GM12872 (cell line): ENCODE measurements at regions not wholly inside any gene's neighbourhood (a gene's known extent, or its start where the extent isn't known, plus 50 kb on each side); places are given as distances from the start of the nearest gene placed in this dataset.

Experiments used
- TF ChIP-seq, protein P1 (sequence below): IDR thresholded peaks from 3 replicates; pipeline ENCODE4 v1.5.1; 2011; ENCODE audit warnings: low read depth, mild to moderate bottlenecking, low read length, moderate library complexity; ENCODE audit not compliant: insufficient read depth

DNA sequence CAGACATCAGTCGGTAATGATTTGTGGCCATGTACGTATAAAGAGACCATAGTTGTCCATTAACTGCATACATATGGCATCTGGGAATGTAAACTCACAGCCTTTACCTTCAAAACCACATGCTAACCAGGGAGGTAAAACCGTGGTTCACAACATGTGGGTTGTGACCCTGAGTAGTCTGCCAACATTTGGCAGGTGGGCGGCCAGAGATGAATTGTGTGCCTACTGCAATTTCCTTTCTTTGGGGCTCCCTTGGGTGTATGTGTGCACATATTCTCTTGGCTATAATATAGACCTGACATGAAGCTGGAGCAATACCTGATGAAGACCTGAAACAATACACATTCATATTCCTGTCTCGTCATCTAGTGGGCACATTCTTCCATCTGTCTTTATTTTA is 396.0 kb downstream of the MLLT3 start:
- TF ChIP-seq, protein P1, sequence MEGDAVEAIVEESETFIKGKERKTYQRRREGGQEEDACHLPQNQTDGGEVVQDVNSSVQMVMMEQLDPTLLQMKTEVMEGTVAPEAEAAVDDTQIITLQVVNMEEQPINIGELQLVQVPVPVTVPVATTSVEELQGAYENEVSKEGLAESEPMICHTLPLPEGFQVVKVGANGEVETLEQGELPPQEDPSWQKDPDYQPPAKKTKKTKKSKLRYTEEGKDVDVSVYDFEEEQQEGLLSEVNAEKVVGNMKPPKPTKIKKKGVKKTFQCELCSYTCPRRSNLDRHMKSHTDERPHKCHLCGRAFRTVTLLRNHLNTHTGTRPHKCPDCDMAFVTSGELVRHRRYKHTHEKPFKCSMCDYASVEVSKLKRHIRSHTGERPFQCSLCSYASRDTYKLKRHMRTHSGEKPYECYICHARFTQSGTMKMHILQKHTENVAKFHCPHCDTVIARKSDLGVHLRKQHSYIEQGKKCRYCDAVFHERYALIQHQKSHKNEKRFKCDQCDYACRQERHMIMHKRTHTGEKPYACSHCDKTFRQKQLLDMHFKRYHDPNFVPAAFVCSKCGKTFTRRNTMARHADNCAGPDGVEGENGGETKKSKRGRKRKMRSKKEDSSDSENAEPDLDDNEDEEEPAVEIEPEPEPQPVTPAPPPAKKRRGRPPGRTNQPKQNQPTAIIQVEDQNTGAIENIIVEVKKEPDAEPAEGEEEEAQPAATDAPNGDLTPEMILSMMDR: no peak

DNA sequence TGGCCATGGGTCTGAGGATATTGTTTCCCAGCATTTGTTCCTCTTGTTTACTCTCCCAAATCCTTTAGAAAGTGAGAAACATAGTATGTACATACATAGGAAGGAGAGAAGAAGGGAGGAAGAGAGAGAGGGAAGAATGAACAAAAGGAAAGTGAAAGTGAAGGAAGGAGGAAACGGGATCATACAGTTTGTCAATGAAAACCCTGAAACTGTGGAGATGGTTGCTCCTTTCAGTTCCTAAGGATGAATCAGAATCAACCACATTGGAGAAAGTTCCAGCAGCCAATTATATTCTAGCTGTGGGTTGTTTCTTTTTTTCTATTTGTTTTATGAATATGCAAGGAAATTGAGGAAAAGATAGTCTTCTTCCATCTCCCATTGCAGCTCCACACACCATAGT is 396.5 kb downstream of the MLLT3 start:
- TF ChIP-seq, protein P1: no peak

DNA sequence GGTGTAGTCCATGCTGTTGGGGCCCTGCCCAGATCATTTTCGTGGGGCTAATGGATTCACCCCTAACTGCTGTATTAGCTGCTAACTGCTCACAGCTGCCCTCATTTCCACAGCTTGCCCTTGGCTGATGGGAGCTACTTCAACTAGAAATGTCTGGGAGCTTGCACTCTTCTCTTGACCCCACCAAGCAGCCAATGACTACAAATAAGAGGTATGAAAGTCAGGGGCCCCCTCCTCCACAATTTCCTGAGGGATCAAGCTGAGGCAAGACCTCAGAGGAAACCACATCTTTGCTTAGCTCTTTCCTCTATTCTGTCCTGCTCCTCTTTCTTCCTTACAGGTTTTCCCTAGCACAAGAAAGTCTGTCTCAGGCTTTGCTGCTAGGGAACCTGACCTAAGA is 397.5 kb downstream of the MLLT3 start:
- TF ChIP-seq, protein P1: no peak

DNA sequence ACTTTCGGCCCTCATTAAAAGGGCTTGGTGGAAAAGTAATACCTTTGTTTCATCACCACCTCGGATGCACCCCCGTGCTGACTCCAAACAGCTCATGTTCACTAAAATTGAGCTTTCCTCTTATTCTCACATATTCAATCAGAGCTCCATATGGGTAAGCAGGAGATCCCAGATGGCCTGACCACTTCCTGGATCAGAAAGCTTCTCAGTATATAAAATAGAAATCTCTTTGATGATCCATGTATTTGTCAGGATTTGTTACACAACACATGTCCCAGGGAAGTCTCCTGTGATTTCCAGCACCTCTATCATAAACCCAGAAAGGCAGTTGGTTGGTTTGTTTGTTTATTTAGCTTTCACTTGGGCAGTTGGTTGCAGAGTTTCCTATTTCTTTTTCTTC is 402.0 kb downstream of the MLLT3 start:
- TF ChIP-seq, protein P1: no peak

DNA sequence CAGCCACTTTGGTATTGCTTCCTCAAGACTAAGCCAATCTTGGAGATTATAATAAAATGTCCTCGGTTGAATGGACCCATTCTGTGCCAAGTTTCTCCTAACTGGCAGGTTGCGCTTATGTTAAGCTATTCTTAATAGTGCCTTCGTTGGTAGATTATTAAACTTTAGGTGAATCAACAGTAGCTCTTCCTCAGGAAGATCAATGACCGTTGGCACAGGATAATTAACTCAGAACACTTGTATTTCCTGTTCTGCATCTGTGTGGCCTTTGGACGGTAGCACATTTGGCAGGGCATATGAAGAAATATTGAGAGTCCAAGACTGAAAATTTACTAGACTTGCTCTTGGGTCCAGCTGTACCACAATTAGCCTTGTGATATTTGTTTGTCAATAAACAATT is 402.9 kb downstream of the MLLT3 start:
- TF ChIP-seq, protein P1: no peak

DNA sequence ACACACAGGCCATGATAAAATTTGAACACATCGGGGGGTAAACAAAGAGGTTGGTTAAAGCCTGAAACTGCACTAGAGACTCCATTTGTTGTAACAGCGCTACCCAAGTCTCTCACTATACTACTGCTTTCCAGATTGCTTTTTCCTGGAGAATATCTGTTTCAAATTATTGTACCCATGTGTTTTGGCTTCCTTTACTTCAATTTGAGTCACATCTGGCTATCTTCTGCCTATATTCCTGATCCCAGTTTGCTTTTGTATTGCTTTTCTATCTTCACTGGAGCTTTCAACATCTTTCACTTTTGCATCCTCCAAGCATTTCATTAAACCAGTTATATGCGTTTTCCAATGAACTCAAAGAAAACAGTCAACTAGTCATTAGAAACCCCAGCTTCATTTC is 404.7 kb downstream of the MLLT3 start:
- TF ChIP-seq, protein P1: no peak

DNA sequence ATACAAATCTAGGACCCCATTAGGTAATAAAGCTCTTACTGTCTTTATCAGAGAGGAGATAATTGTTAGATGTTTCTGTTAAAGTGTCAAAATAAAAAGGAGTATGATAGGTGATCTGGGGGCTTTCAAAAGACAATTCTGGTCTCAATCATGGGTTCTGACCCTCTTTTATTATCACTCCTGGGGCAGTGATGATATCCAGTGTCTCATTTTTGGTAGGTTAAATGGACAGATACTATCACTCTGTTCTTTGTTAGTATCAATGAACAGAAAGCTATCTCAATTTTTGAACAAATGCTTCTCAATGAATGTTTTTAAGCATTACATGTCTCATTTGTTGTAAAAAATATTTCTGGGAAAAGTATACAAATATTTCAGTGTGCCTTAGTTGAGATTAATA is 405.9 kb downstream of the MLLT3 start:
- TF ChIP-seq, protein P1: no peak

DNA sequence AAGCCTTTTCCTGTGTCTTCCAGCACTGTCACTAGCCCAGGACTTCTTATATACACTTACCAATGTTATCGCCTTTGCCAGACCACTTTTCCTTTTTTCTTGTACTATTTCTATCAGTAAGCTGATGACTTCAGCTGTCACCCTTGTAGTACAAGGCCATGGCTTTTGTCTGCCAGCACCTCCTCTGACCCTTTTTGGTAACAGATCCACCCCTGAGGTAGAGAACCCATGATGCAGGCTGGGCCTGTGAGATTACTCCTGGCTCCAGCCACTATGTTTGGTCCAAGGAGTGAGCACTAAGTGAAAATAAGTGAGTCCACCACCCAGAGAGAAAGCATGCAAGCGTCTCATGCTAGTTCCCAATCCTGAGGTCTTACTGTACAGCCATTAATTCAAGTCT is 406.7 kb downstream of the MLLT3 start:
- TF ChIP-seq, protein P1: no peak
